ENCODE measurements at regions not wholly inside any gene's neighbourhood (a gene's known extent, or its start where the extent isn't known, plus 50 kb on each side); places are given as distances from the start of the nearest gene placed in this dataset.

DNA sequence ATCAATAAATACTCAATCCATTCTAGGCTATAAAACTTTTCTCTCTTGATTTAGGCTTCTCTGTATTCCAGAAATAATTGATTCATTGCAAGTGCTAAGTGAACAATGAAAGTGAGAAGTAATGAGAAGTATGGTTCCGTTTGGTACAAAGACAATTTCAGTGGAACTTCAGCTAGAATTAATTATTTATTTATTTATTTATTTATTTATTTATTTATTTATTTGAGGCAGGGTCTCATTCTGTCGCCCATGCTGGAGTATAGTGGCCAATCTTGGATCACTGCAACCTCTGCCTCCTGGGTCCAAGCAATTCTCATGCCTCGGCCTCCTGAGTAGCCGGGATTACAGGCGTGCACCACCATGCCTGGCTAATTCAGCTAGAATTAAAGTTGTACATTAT lies 262.1 kb downstream of the B3GLCT start:
- TF ChIP-seq, protein P1, sequence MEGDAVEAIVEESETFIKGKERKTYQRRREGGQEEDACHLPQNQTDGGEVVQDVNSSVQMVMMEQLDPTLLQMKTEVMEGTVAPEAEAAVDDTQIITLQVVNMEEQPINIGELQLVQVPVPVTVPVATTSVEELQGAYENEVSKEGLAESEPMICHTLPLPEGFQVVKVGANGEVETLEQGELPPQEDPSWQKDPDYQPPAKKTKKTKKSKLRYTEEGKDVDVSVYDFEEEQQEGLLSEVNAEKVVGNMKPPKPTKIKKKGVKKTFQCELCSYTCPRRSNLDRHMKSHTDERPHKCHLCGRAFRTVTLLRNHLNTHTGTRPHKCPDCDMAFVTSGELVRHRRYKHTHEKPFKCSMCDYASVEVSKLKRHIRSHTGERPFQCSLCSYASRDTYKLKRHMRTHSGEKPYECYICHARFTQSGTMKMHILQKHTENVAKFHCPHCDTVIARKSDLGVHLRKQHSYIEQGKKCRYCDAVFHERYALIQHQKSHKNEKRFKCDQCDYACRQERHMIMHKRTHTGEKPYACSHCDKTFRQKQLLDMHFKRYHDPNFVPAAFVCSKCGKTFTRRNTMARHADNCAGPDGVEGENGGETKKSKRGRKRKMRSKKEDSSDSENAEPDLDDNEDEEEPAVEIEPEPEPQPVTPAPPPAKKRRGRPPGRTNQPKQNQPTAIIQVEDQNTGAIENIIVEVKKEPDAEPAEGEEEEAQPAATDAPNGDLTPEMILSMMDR (IDR thresholded peaks at IDR 0.05): no peak
- no peak for TF ChIP-seq POLR2A (IDR thresholded peaks at IDR 0.05)

Data from Peyer's patch (tissue), 4 donors.